ENCODE measurements at regions not wholly inside any gene's neighbourhood (a gene's known extent, or its start where the extent isn't known, plus 50 kb on each side); places are given as distances from the start of the nearest gene placed in this dataset.

GRCh38 chr5:112647428-112647827, 90.3 kb upstream of the APC start:
- no peaks in the 10 kb centered on the region for H3K9me3 ChIP-seq (ENCODE audit: control insufficient read depth in 1 of 2, low read length in 2 of 2)
- H3K4me1 ChIP-seq (ENCODE audit: control insufficient read depth in 1 of 2, insufficient read depth in 2 of 2, low read length in 2 of 2) = peaks cover 5 to 17% of the 10 kb centered on the region in 2 donors
- no peak overlapping the region for H3K9ac ChIP-seq (ENCODE audit: low read depth in 1 of 2, low read length in 2 of 2)
- no peak overlapping the region for H3K27ac ChIP-seq (ENCODE audit: low read depth, low read length)
- H3K4me3 ChIP-seq (ENCODE audit: low read depth in 1 of 2, low read length in 2 of 2) = no peak overlapping the region
- H3K27me3 ChIP-seq (ENCODE audit: control insufficient read depth in 1 of 2, insufficient read depth in 2 of 2, low read length in 2 of 2) = no peaks in the 10 kb centered on the region
- no peaks in the 10 kb centered on the region for H3K36me3 ChIP-seq (ENCODE audit: control insufficient read depth in 1 of 2, insufficient read depth in 2 of 2, low read length in 2 of 2)

DNA sequence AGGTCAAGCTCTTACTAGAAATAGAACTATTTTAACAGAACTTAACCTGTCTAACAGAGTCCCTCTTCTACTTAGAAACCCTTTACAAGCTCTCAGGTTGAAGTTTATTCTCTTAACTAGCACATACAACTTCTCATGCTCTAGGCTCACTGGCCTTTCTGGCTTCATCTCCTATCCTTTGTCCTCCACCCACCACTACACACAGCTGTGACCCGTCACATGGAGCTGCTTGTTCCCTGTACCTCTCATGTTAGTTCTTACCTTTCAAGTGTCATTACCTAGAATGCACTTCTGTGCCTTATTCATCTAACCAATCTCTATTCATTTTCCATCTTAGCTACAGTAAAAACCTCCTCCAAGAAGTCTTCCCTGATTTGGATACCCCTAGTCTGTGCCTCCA, 89.4 kb upstream of the APC start:
- Histone ChIP-seq H3K9ac (ENCODE audit: low read depth in 1 of 2, low read length in 2 of 2) (no peak overlapping the region), H3K4me1 (ENCODE audit: control insufficient read depth in 1 of 2, insufficient read depth in 2 of 2, low read length in 2 of 2) (peaks cover 5 to 17% of the 10 kb centered on the region in 2 donors), H3K27me3 (ENCODE audit: control insufficient read depth in 1 of 2, insufficient read depth in 2 of 2, low read length in 2 of 2) (no peaks in the 10 kb centered on the region), H3K27ac (ENCODE audit: low read depth, low read length) (no peak overlapping the region), H3K9me3 (ENCODE audit: control insufficient read depth in 1 of 2, low read length in 2 of 2) (no peaks in the 10 kb centered on the region), H3K36me3 (ENCODE audit: control insufficient read depth in 1 of 2, insufficient read depth in 2 of 2, low read length in 2 of 2) (no peaks in the 10 kb centered on the region), H3K4me3 (ENCODE audit: low read depth in 1 of 2, low read length in 2 of 2) (no peak overlapping the region)

DNA sequence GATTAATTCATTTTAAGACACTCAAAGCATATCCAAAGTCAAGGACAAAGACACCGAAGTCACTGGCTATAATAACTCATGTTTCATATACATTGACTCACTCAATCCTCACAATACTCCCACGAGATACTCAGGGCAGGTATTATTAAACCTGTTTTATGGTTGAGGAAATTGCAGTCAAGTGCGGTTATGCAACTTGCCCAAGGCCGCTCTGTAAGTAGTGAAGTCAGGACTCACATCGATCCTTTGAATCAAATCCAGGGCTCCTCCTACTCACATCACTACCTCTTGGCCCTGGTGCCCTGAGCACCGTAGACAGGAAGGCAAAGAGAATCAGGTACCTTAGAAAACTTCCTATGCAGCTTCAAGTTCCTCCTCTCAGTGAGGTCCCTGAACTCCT, 87.8 kb upstream of the APC start:
- no peak overlapping the region for H3K9ac ChIP-seq (ENCODE audit: low read depth in 1 of 2, low read length in 2 of 2)
- H3K36me3 ChIP-seq (ENCODE audit: control insufficient read depth in 1 of 2, insufficient read depth in 2 of 2, low read length in 2 of 2) = no peaks in the 10 kb centered on the region
- H3K4me1 ChIP-seq (ENCODE audit: control insufficient read depth in 1 of 2, insufficient read depth in 2 of 2, low read length in 2 of 2) = peaks cover 5 to 12% of the 10 kb centered on the region in 2 donors
- no peaks in the 10 kb centered on the region for H3K27me3 ChIP-seq (ENCODE audit: control insufficient read depth in 1 of 2, insufficient read depth in 2 of 2, low read length in 2 of 2)
- H3K9me3 ChIP-seq (ENCODE audit: control insufficient read depth in 1 of 2, low read length in 2 of 2) = no peaks in the 10 kb centered on the region
- H3K27ac ChIP-seq (ENCODE audit: low read depth, low read length) = no peak overlapping the region
- H3K4me3 ChIP-seq (ENCODE audit: low read depth in 1 of 2, low read length in 2 of 2) = no peak overlapping the region

DNA sequence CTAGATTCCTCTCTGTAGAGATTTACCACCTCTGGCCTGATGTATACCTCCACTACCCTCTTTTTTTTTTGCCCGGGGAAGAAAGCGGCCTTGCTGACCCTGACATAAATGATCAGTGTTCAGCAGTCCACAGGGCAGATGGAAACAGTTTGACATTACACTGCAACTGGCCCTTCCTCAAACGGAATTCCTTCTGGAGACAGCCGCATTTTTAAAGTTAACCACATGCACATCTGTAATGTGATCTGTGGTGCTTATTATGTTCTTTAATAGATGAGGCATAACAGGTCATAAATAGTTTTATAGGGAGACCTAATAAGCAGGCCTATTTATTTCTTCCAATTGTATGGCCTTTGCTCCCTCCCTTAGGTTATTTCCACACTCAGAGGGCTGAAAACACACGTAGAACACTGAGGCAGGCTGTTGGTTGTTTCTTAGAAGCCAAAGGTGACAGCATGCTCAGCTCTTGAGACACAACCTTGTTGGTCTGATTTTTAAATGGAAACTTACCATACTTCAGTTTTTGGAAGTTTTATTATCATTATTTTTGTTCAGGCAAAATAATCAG, 84.0 kb upstream of the APC start:
- Histone ChIP-seq H3K27me3 (ENCODE audit: control insufficient read depth in 1 of 2, insufficient read depth in 2 of 2, low read length in 2 of 2) (no peaks in the 10 kb centered on the region), H3K9me3 (ENCODE audit: control insufficient read depth in 1 of 2, low read length in 2 of 2) (no peaks in the 10 kb centered on the region), H3K4me1 (ENCODE audit: control insufficient read depth in 1 of 2, insufficient read depth in 2 of 2, low read length in 2 of 2) (peaks cover 0 to 6% of the 10 kb centered on the region in 2 donors), H3K4me3 (ENCODE audit: low read depth in 1 of 2, low read length in 2 of 2) (no peak overlapping the region), H3K36me3 (ENCODE audit: control insufficient read depth in 1 of 2, insufficient read depth in 2 of 2, low read length in 2 of 2) (no peaks in the 10 kb centered on the region), H3K9ac (ENCODE audit: low read depth in 1 of 2, low read length in 2 of 2) (no peak overlapping the region), H3K27ac (ENCODE audit: low read depth, low read length) (no peak overlapping the region)

DNA sequence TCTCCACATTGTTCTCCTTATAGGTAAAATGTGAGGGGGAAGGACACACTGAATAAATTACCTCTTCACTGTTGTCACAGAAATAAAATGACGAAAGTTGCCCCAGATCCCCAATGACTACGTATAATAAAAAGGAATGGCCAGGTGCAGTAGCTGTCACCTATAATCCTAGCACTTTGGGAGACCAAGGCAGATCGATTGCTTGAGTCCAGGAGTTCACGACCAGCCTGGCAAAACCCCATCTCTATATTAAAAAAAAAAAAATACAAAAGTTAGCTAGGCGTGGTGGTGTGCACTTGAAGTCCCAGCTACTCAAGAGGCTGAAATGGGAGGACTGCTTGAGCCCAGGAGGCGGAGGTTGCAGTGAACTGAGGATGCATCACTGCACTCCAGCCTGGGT, 82.2 kb upstream of the APC start:
- Histone ChIP-seq H3K4me1 (ENCODE audit: control insufficient read depth in 1 of 2, insufficient read depth in 2 of 2, low read length in 2 of 2) (peaks cover 0 to under 1% of the 10 kb centered on the region in 2 donors), H3K4me3 (ENCODE audit: low read depth in 1 of 2, low read length in 2 of 2) (no peak overlapping the region), H3K36me3 (ENCODE audit: control insufficient read depth in 1 of 2, insufficient read depth in 2 of 2, low read length in 2 of 2) (no peaks in the 10 kb centered on the region), H3K27ac (ENCODE audit: low read depth, low read length) (no peak overlapping the region), H3K9ac (ENCODE audit: low read depth in 1 of 2, low read length in 2 of 2) (no peak overlapping the region), H3K27me3 (ENCODE audit: control insufficient read depth in 1 of 2, insufficient read depth in 2 of 2, low read length in 2 of 2) (no peaks in the 10 kb centered on the region), H3K9me3 (ENCODE audit: control insufficient read depth in 1 of 2, low read length in 2 of 2) (peaks cover 3 to 4% of the 10 kb centered on the region in 2 donors)

DNA sequence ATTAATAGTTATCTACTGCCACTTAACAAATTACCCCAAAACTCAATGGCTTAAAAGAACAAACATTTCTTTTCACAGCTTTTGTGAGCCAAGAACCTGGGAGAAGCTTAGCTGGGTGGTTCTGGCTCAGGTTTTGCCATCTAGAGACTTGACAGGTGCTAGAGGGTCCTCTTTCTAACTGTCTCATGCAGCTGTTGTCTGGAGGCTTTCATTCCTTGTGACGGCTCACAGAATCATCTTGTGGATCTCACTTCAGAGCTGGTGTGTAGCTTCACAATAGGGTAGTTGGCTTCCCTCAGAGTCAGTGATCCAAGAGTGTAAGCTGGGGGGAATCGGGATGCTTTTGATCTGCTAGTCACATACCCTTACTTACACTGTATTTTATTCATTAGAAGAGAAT, 81.2 kb upstream of the APC start:
- no peak overlapping the region for H3K27ac ChIP-seq (ENCODE audit: low read depth, low read length)
- H3K9ac ChIP-seq (ENCODE audit: low read depth in 1 of 2, low read length in 2 of 2) = no peak overlapping the region
- H3K9me3 ChIP-seq (ENCODE audit: control insufficient read depth in 1 of 2, low read length in 2 of 2) = peaks cover 3 to 6% of the 10 kb centered on the region in 2 donors
- H3K4me3 ChIP-seq (ENCODE audit: low read depth in 1 of 2, low read length in 2 of 2) = no peak overlapping the region
- no peaks in the 10 kb centered on the region for H3K4me1 ChIP-seq (ENCODE audit: control insufficient read depth in 1 of 2, insufficient read depth in 2 of 2, low read length in 2 of 2)
- H3K27me3 ChIP-seq (ENCODE audit: control insufficient read depth in 1 of 2, insufficient read depth in 2 of 2, low read length in 2 of 2) = no peaks in the 10 kb centered on the region
- H3K36me3 ChIP-seq (ENCODE audit: control insufficient read depth in 1 of 2, insufficient read depth in 2 of 2, low read length in 2 of 2) = no peaks in the 10 kb centered on the region

GRCh38 chr5:112657804-112658203, 79.9 kb upstream of the APC start:
- Histone ChIP-seq H3K27ac (ENCODE audit: low read depth, low read length) (no peak overlapping the region), H3K4me3 (ENCODE audit: low read depth in 1 of 2, low read length in 2 of 2) (no peak overlapping the region), H3K36me3 (ENCODE audit: control insufficient read depth in 1 of 2, insufficient read depth in 2 of 2, low read length in 2 of 2) (no peaks in the 10 kb centered on the region), H3K9me3 (ENCODE audit: control insufficient read depth in 1 of 2, low read length in 2 of 2) (peaks cover 3 to 6% of the 10 kb centered on the region in 2 donors), H3K9ac (ENCODE audit: low read depth in 1 of 2, low read length in 2 of 2) (no peak overlapping the region), H3K4me1 (ENCODE audit: control insufficient read depth in 1 of 2, insufficient read depth in 2 of 2, low read length in 2 of 2) (no peaks in the 10 kb centered on the region), H3K27me3 (ENCODE audit: control insufficient read depth in 1 of 2, insufficient read depth in 2 of 2, low read length in 2 of 2) (no peaks in the 10 kb centered on the region)

DNA sequence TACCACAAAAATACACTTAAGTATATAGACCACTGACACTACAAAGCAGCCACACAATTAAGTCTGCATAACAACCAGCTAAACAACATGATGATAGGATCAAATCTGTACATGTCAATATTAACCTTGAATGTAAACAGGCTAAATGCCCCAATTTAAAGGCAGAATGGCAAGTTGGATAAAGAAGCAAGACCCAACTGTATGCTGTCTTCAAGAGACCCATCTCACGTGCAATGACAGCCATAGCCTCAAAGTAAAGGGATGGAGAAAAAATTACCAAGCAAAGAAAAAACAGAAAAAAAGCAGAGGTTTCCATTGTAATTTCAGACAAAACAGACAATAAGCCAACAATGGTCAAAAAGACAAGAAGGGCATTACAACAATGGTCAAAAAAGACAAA, 77.3 kb upstream of the APC start:
- H3K27ac ChIP-seq (ENCODE audit: low read depth, low read length) = no peak overlapping the region
- peaks cover 3 to 6% of the 10 kb centered on the region in 2 donors for H3K9me3 ChIP-seq (ENCODE audit: control insufficient read depth in 1 of 2, low read length in 2 of 2)
- no peaks in the 10 kb centered on the region for H3K4me1 ChIP-seq (ENCODE audit: control insufficient read depth in 1 of 2, insufficient read depth in 2 of 2, low read length in 2 of 2)
- H3K4me3 ChIP-seq (ENCODE audit: low read depth in 1 of 2, low read length in 2 of 2) = no peak overlapping the region
- no peaks in the 10 kb centered on the region for H3K27me3 ChIP-seq (ENCODE audit: control insufficient read depth in 1 of 2, insufficient read depth in 2 of 2, low read length in 2 of 2)
- no peaks in the 10 kb centered on the region for H3K36me3 ChIP-seq (ENCODE audit: control insufficient read depth in 1 of 2, insufficient read depth in 2 of 2, low read length in 2 of 2)
- H3K9ac ChIP-seq (ENCODE audit: low read depth in 1 of 2, low read length in 2 of 2) = no peak overlapping the region

DNA sequence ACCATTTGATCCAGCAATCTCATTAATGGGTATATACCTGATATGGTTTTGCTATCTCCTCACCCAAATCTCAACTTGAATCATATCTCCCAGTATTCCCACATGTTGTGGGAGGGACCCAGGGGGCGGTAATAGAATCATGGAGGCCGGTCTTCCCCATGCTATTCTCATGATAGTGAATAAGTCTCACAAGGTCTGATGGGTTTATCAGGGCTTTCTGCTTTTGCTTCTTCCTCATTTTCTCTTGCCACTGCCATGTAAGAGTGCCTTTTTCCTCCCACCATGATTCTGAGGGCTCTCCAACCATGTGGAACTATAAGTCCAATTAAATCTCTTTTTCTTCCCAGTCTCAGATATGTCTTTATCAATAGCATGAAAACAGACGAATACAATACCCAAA, 74.5 kb upstream of the APC start:
- Histone ChIP-seq H3K9ac (ENCODE audit: low read depth in 1 of 2, low read length in 2 of 2) (no peak overlapping the region), H3K4me3 (ENCODE audit: low read depth in 1 of 2, low read length in 2 of 2) (no peak overlapping the region), H3K9me3 (ENCODE audit: control insufficient read depth in 1 of 2, low read length in 2 of 2) (peaks cover 3 to 6% of the 10 kb centered on the region in 2 donors), H3K27me3 (ENCODE audit: control insufficient read depth in 1 of 2, insufficient read depth in 2 of 2, low read length in 2 of 2) (no peaks in the 10 kb centered on the region), H3K4me1 (ENCODE audit: control insufficient read depth in 1 of 2, insufficient read depth in 2 of 2, low read length in 2 of 2) (no peaks in the 10 kb centered on the region), H3K27ac (ENCODE audit: low read depth, low read length) (no peak overlapping the region), H3K36me3 (ENCODE audit: control insufficient read depth in 1 of 2, insufficient read depth in 2 of 2, low read length in 2 of 2) (no peaks in the 10 kb centered on the region)

- no peak overlapping the region for H3K9ac ChIP-seq (ENCODE audit: low read depth in 1 of 2, low read length in 2 of 2)
- H3K4me3 ChIP-seq (ENCODE audit: low read depth in 1 of 2, low read length in 2 of 2) = no peak overlapping the region
- H3K27ac ChIP-seq (ENCODE audit: low read depth, low read length) = no peak overlapping the region
- H3K9me3 ChIP-seq (ENCODE audit: control insufficient read depth in 1 of 2, low read length in 2 of 2) = no peaks in the 10 kb centered on the region
- H3K36me3 ChIP-seq (ENCODE audit: control insufficient read depth in 1 of 2, insufficient read depth in 2 of 2, low read length in 2 of 2) = no peaks in the 10 kb centered on the region
- no peaks in the 10 kb centered on the region for H3K4me1 ChIP-seq (ENCODE audit: control insufficient read depth in 1 of 2, insufficient read depth in 2 of 2, low read length in 2 of 2)
- no peaks in the 10 kb centered on the region for H3K27me3 ChIP-seq (ENCODE audit: control insufficient read depth in 1 of 2, insufficient read depth in 2 of 2, low read length in 2 of 2)
Measured at GRCh38 chr5:112668016-112668415, 69.7 kb upstream of the APC start.

DNA sequence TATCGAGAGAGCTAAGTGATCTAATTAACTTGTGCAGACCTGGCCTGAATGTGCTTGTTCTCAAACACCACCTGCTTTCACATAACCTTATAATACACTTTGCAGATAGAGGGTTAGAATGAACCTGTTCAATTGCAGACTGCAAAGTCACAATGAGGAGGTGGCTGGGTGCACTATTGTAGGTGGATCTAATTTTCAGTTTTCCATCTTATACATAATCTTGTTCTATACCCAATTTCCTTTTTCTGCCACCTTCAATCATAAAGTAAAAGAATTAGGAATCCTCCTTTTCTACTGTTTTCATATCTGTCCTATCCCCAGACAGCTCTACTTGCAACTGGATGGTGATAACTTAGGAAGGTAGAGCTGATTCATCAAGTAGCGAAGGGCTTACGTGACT, 68.8 kb upstream of the APC start:
- Histone ChIP-seq H3K9ac (ENCODE audit: low read depth in 1 of 2, low read length in 2 of 2) (no peak overlapping the region), H3K4me3 (ENCODE audit: low read depth in 1 of 2, low read length in 2 of 2) (no peak overlapping the region), H3K9me3 (ENCODE audit: control insufficient read depth in 1 of 2, low read length in 2 of 2) (no peaks in the 10 kb centered on the region), H3K4me1 (ENCODE audit: control insufficient read depth in 1 of 2, insufficient read depth in 2 of 2, low read length in 2 of 2) (no peaks in the 10 kb centered on the region), H3K36me3 (ENCODE audit: control insufficient read depth in 1 of 2, insufficient read depth in 2 of 2, low read length in 2 of 2) (no peaks in the 10 kb centered on the region), H3K27me3 (ENCODE audit: control insufficient read depth in 1 of 2, insufficient read depth in 2 of 2, low read length in 2 of 2) (no peaks in the 10 kb centered on the region), H3K27ac (ENCODE audit: low read depth, low read length) (no peak overlapping the region)
